ENCODE measurements at regions not wholly inside any gene's neighbourhood (a gene's known extent, or its start where the extent isn't known, plus 50 kb on each side); places are given as distances from the start of the nearest gene placed in this dataset.

DNA sequence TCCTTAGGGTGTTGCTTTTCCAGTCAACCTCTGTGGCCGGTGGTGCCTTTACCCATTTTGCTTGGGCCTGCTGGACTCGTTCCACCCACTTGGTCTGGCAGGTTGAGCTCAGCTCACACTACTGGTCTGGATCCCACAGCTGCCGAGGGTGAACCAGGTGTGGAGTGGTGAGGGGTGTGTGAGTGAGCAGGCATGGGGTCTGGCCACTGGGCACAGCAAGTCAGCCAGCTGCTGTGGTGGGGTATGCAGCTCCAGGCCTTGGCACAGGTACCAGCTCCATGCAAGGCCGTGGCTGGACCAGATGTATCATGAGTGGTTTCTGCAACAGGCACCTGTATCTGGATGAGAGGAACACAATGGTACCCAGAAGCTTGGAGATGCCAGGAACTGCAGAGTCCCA, 277.6 kb upstream of the KLHL1 start:
- no peak for DNase-seq (ENCODE audit: low read depth)

DNA sequence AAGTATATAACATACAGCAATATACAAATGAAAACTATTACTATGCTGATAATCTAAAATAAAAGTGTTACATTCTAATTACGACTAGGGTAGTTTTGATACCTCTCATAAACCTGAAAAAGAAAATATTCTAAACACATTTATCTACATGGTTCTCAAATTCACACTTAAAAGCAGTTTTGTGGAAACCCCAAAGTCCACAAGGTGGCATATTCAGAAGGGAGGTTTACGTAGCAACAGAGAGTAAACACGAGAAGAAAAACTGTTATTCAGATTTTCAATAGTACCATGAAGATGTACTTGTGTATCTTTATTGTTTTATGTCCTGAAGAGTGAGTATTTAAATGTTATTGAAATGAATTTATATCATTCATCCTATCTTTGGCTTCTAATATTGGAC, 275.9 kb upstream of the KLHL1 start:
- DNase-seq (ENCODE audit: low read depth), result no peak

DNA sequence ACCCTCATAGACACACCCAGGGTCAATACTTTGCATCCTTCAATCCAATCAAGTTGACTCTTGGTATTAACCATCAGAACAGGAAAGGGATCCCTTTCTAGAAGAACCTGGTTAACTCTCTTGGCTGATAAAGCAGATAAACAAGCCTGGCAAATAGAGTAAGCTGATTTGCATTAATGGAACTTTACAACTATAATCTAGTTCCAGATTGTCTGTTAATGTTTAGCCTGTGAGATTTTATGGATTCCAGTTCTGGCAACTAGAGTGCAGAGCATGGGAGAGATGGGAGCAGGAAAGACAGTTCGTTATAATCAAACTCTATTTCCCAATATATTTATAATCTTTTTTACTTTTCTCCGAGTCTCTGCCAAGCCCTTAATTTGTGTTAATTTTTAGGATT, 272.6 kb upstream of the KLHL1 start:
- no peak for DNase-seq (ENCODE audit: low read depth)

DNA sequence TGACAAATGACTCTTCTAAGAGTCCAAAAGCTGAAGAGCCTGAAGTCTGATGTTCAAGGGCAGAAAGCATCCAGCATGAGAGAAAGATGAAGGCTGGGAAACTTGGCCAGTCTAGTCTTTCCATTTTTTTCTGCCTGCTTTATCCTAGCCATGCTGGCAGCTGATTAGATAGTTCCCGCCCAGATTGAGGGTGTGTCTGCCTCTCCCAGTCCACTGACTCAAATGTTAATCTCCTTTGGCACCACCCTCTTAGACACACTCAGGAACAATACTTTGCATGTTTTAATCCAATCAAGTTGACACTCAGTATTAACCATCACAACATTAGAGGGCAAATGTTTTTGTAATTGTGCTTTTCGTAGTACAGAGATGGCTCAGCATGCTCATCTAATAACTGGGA, 267.5 kb upstream of the KLHL1 start:
- DNase-seq (ENCODE audit: low read depth), result no peak

DNA sequence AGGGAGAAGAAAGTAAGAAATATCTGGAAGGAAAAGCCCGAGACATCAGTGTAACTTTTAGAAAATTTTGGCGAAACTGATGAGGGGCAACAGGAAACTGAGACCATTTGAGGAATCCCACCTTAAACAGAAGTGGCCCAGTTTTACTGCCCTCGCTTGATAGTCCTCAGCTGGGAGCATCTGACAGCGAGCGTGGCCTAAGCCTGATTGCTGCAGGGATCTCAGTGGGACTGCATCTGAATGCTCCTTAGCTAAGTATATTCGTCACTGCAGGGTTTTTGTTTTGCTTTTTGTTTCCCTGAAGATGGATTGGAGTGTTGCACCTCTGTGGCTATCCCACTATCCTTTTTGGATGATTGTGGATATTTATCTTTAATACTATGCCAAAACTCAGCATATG, 262.7 kb upstream of the KLHL1 start:
- DNase-seq (ENCODE audit: low read depth), result no peak

DNA sequence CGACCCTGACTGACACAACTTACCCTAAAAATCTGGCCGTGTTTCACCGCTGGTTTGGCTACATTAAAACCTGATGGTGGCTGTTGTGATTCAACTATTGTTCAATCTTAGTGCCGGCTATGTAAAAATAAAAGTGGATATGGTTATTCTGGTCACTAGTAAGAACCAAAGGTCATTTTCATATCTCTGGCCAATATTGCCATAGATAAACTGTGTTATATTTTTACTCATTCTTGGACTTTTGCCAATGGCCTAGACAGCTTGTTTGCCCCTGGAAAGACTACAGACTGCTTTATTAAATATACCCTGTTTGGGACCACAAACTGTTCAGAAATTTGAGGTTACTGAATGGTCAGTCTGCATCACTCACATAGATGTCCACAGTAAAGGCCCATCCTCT, 258.5 kb upstream of the KLHL1 start:
- no peak for DNase-seq (ENCODE audit: low read depth)

DNA sequence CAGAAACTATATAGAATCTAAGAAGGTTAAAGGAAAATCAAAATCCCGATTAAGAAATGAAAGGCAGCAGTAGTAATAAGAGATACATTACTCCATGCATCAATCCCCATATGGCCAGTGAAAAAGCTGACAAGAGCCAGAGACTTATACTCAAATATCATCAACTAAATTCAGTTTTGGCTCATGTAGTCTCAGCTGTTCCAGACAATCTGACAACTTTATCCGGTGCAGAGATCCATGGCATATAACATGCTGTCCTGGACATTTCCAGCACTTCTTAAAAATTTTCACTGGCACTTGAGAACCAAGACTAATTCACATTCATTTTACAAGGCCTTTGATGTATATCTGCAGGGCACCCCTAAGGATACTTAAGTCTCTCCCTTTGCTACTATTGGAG, 255.7 kb upstream of the KLHL1 start:
- DNase-seq (ENCODE audit: low read depth), result no peak

DNA sequence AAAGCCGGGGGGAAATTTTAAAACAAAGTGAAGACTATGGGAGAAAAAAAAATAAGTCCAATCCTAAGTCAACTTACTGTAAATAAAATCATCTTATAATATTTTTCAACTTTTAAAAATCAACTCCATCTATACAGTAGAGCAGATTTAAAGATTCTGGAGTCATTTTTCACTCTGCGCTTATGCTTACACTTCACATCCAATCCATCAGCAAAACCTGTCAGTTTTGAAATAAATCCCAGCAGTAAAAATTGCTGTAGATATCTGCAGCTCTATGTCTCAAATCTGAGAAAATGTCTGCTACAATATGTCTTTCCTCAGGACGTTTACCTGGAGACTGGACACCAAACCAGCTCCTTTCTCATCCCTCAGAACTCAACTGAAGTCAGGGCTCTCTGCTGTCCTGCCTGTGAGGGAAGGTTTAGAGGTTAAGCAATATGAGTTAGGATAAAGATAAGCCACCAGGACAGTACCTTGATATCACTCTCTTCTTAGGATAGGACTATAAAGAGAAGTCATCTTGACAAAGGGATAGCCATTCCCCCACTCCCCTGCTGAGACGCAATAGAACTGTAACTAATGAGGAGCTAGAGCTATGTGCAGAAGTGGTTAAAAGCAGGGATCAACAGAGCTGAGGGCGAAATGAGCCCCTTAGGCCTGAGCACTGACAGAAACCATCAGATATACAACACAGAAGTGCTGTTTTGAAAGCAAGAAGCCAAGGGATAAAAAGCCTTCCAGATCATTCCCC, 254.7 kb upstream of the KLHL1 start:
- DNase-seq (ENCODE audit: low read depth), result no peak

DNA sequence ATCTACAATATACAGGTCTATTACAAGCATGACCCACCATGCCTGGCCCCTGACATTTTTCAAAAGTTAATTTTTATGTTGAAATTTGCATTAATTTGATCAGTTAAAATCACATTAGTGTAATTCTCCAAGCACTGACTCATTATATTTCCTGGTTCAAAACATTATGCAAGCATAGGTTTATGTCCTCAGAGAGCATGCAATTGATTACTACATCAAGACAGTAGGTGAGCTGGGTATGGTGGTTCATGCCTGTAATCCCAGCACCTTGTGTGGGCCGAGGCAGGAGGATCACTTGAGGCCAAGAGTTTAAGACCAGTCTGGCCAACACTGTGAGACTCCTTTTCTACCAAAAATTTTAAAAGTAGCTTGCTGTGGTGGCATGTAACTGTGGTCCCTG, 248.8 kb upstream of the KLHL1 start:
- no peak for DNase-seq (ENCODE audit: low read depth)

DNA sequence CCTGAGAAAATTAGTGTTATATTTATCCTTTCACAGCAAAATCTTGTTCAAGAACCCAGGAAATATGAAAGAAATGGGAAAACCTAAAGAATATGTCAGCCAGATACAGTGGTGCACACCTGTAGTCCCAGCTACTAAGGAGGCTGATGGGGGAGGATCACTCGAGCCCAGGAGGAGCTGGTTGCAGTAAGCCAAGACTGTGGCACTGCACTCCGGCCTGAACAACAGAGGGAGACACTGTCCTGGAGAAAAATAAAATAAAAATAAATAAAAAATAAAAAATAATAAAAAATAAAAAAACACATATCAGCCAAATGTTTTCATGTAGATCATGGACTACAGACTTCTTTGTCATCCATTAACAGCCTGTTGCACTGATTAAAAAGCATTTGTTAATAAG, 244.8 kb upstream of the KLHL1 start:
- no peak for DNase-seq (ENCODE audit: low read depth)

- DNase-seq (ENCODE audit: low read depth), result no peak
Observed at GRCh38 chr13:70347947-70348620, 239.8 kb upstream of the KLHL1 start.

DNA sequence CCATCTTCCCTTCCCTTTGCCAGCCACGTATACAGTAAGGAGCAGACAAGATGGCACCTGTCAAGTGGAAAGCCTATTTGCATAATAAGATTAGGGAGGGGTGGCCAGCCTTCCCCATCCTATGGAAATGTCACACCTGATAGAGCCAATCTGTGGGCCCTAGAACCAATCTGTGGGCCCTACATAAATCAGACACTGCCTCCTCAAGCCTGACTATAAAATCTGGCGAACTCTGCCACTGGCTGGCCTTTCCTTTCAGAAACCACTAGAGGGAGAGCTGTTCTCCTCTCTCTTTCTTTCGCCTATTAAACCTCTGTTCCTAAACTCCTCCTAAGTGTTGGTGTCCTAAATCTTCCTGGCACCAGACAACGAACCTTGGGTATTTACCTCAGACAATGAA, 231.5 kb upstream of the KLHL1 start:
- no peak for DNase-seq (ENCODE audit: low read depth)

- DNase-seq (ENCODE audit: low read depth), result no peak
Observed at GRCh38 chr13:70338609-70339008, 230.4 kb upstream of the KLHL1 start.

GRCh38 chr13:70336866-70337265, 228.6 kb upstream of the KLHL1 start:
- DNase-seq (ENCODE audit: low read depth), result no peak

DNA sequence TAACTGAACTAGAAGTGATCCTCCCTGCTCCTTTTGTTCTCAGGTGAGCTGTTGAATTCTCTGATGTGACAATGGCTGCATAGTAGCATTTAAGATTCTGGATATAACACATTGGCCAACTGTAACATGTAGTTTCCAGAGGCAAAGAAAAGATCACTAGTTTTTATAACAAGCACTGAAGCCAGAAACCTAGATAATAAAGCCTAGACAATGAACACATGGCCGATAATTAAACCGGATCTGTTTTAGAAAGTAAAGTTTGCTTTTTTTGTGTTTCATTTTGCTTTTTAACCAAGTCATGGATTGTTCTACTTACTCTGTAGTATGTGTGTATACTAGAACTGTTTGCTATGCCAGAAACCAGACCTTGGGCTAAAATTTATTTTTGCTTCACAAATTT, 225.5 kb upstream of the KLHL1 start:
- DNase-seq (ENCODE audit: low read depth), result no peak

DNA sequence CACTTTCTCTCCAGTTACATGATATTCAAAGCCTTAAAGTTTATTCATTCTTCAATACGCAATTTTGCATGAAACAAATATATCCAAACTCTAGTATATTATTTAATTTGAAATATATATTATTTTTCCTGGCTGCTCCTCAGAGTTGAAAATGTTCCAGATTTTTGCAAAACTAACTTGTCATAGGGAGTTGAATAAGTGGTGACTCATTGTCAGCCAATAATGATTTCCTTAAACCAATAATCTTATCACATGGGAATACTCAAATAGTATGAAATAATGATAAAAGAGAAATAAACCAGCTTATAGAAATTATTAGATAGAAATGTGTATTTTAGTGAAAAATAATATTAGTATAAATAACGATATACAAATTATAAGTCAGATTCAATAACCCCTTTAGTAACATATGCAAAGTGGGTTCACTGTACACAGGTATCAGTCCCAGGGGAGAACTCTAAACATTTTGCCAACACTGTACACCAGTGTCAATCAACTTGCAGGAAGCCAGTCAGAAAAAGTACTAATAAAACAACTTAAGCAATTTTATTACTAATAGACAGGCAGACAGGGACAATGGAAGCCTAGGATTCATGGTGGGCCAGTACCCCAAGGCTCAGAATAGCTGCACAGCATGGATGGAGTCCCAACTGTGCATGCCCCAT, 222.6 kb upstream of the KLHL1 start:
- no peak for DNase-seq (ENCODE audit: low read depth)

DNA sequence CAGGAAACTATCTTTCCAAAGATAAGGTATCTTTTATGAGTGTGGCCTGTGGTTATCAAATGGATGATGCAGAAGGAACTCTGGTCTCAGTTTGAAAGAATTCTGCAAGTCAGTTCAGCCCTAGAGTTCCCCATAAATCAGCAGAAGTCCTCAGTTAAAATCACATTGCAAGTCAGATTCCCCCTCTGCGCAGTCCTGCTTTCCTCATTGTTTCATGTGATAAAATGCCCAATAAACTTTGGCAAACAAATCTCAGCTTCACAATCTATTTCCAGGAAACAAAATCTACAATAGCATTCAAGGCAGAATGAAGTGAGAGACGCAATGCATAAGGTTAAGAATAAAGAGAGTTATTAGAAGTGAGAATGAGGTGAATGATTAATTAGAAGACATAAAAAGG, 216.3 kb upstream of the KLHL1 start:
- no peak for DNase-seq (ENCODE audit: low read depth)

DNA sequence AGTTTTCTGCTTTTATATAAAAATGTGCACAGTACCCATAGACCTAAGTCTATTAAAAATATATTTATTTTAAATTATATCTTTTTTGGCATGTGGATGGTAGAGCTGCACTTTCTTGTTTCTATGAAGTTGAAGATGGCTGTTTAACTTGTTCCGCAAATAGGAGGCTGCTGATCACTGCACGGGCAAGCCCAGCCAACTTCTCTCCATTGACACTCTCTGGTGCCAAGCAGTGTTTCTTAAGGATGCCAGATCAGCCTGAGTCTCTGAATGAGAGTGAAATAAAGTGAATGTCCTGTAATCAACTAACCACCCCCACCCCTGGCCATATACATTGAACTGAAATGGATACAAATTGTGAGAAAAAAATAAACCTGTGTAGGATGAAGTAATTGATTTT, 202.9 kb upstream of the KLHL1 start:
- no peak for DNase-seq (ENCODE audit: low read depth)

GRCh38 chr13:70310396-70311119, 202.3 kb upstream of the KLHL1 start:
- DNase-seq (ENCODE audit: low read depth), result no peak

DNA sequence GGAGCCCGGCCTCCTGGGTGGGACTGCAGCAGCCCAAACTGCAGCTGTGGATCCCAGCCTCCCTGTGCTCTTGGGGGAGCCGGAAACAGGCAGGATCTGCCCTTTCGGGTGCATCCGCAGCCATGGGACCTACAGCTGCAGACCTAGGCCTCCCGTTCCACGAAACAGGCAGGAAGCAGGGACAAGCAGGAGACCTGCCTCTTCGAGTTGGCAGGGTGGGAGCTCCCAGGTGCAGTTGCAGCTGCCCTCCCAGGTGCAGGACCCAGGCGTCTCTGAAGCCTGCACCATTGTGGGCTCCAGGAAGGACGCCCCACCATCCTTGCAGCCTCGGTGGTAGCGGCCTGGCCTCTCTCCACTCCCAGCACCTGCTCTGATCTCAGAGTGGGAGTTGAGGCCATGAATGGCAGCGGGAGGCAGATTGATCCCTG, 189.0 kb upstream of the KLHL1 start:
- DNase-seq (ENCODE audit: low read depth), result no peak

- DNase-seq (ENCODE audit: low read depth), result no peak
Observed at GRCh38 chr13:70284371-70284770, 176.1 kb upstream of the KLHL1 start.

GRCh38 chr13:70275841-70276240, 167.6 kb upstream of the KLHL1 start:
- no peak for DNase-seq (ENCODE audit: low read depth)

Data from activated T-cell treated with anti-CD3 and anti-CD28 coated beads for 24 hours (primary cell).